SH-SY5Y (cell line): ENCODE measurements at regions not wholly inside any gene's neighbourhood (a gene's known extent, or its start where the extent isn't known, plus 50 kb on each side); places are given as distances from the start of the nearest gene placed in this dataset.

Source experiments
- GATA2 ChIP-seq: IDR thresholded peaks from 2 replicates; pipeline ENCODE4 v1.6.1; 2011; ENCODE audit warnings: mild to moderate bottlenecking, low read depth, low read length
- GATA3 ChIP-seq: IDR thresholded peaks from 2 replicates; pipeline ENCODE4 v1.6.1; 2011; ENCODE audit warnings: low read depth, mild to moderate bottlenecking, low read length, moderate library complexity

DNA sequence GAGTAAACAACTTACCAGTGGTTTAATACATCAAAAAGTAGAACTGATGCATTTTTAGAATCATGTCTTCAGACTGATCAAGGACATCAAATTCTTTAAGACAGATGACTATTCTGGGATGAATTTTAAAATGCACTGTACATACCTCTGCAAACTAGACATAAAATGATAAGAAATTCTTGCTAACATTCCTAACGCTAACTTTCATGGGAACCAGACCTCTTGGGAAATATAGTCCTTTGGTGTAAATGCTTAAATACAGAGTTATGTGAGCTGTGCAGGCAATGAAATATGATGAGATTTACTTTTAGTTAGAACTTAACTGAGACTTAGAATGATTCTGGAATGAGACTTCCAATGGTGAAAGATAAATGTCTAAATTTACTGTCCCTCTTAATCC is 562.0 kb downstream of the NR4A2 start:
- TF ChIP-seq GATA3 (no peak), GATA2 (no peak)
